Endodermal cell (in vitro differentiated cells): ENCODE measurements at regions not wholly inside any gene's neighbourhood (a gene's known extent, or its start where the extent isn't known, plus 50 kb on each side); places are given as distances from the start of the nearest gene placed in this dataset.
"Not testable (repeated sequence)": the region's sequence is repeated elsewhere in the genome, so short reads cannot be mapped to it uniquely, and the experiment has no call there.

Experiments used
- DNase-seq: peaks from one replicate; pipeline ENCODE4 v3.0.0-alpha.2; 2017
- H3K27ac ChIP-seq: 2 replicates; pipeline ENCODE4 v1.5.1; 2013; ENCODE audit warnings: mild to moderate bottlenecking, low read depth, low read length, moderate library complexity
- H3K27me3 ChIP-seq: 2 replicates; pipeline ENCODE4 v1.6.1; 2013; ENCODE audit warnings: mild to moderate bottlenecking, low read length, moderate library complexity; ENCODE audit not compliant: insufficient read depth, control insufficient read depth, poor library complexity, severe bottlenecking
- H3K36me3 ChIP-seq: 2 replicates; pipeline ENCODE4 v1.7.0; 2013; ENCODE audit warnings: mild to moderate bottlenecking, low read length, moderate library complexity; ENCODE audit not compliant: control insufficient read depth, insufficient read depth
- H3K4me1 ChIP-seq: one replicate; pipeline ENCODE4 v1.7.0; 2013; ENCODE audit warnings: low read length; ENCODE audit not compliant: control insufficient read depth, insufficient read depth
- H3K4me3 ChIP-seq: 2 replicates; pipeline ENCODE4 v1.5.1; 2013; ENCODE audit warnings: mild to moderate bottlenecking, low read length, moderate library complexity
- H3K9ac ChIP-seq: 2 replicates; pipeline ENCODE4 v1.6.1; 2013; ENCODE audit warnings: mild to moderate bottlenecking, low read length, moderate library complexity; ENCODE audit not compliant: poor library complexity, severe bottlenecking; ENCODE audit errors: extremely low read depth
- H3K9me3 ChIP-seq: 2 replicates; pipeline ENCODE4 v1.6.1; 2013; ENCODE audit warnings: mild to moderate bottlenecking, low read length, moderate library complexity; ENCODE audit not compliant: control insufficient read depth
- H3K27ac Mint-ChIP-seq: 2 replicates; pipeline ENCODE4 v1.8.0; 2020; ENCODE audit warnings: mixed read lengths
- H3K27me3 Mint-ChIP-seq: 2 replicates; pipeline ENCODE4 v1.8.0; 2021; ENCODE audit warnings: mild to moderate bottlenecking, mixed read lengths; ENCODE audit not compliant: insufficient read depth
- H3K36me3 Mint-ChIP-seq: 2 replicates; pipeline ENCODE4 v1.8.0; 2020; ENCODE audit warnings: low read depth, mixed read lengths
- H3K4me1 Mint-ChIP-seq: 2 replicates; pipeline ENCODE4 v1.8.0; 2020; ENCODE audit warnings: mixed read lengths
- H3K4me3 Mint-ChIP-seq: 2 replicates; pipeline ENCODE4 v1.8.0; 2020; ENCODE audit warnings: mild to moderate bottlenecking, moderate library complexity, mixed read lengths
- H3K9me3 Mint-ChIP-seq: 2 replicates; pipeline ENCODE4 v1.8.0; 2020; ENCODE audit warnings: mild to moderate bottlenecking, mixed read lengths
- CTCF ChIP-seq: fragments of 200-600 bp; sonication (generic); conservative IDR thresholded peaks from 2 replicates; pipeline ENCODE4 v1.5.0; 2021; ENCODE audit warnings: antibody characterized with exemption, mild to moderate bottlenecking
- WGBS, 2 experiments: methylation state at CpG; one replicate each; pipeline versions ENCODE4 v1.1.5 to v1.1.7; 2013; ENCODE audit warnings: missing lambda C conversion rate in 2 of 2, mixed read lengths in 1 of 2; ENCODE audit not compliant: insufficient coverage in 1 of 2, insufficient read length in 1 of 2; 5-methylcytosine and 5-hydroxymethylcytosine counted together

- no peaks in the 10 kb centered on the region for H3K4me1 ChIP-seq
- H3K27me3 ChIP-seq: no peaks in the 10 kb centered on the region
- H3K27ac Mint-ChIP-seq: no peak overlapping the region
- DNase-seq: no peak
- TF ChIP-seq CTCF: no peak
- peaks cover 2% of the 10 kb centered on the region for H3K27me3 Mint-ChIP-seq
- H3K9ac ChIP-seq: no peak overlapping the region
- H3K27ac ChIP-seq: no peak overlapping the region
- H3K9me3 Mint-ChIP-seq: no peaks in the 10 kb centered on the region
- no peak overlapping the region for H3K4me3 Mint-ChIP-seq
- H3K36me3 ChIP-seq: no peaks in the 10 kb centered on the region
- no peaks in the 10 kb centered on the region for H3K9me3 ChIP-seq
- no peaks in the 10 kb centered on the region for H3K36me3 Mint-ChIP-seq
- H3K4me1 Mint-ChIP-seq: no peaks in the 10 kb centered on the region
- WGBS, 2 experiments: no CpG with 5 or more reads among the region's 1 CpG
- no peak overlapping the region for H3K4me3 ChIP-seq
Observed at GRCh38 chr11:91293119-91293518, 931.5 kb upstream of the FAT3 start.

GRCh38 chr11:91272089-91272488 lies 952.5 kb upstream of the FAT3 start:
- H3K9me3 ChIP-seq: no peaks in the 10 kb centered on the region

GRCh38 chr11:91268512-91269295 lies 955.9 kb upstream of the FAT3 start:
- not testable (repeated sequence) for H3K27me3 Mint-ChIP-seq, H3K36me3 ChIP-seq, H3K27ac Mint-ChIP-seq, H3K27ac ChIP-seq, H3K36me3 Mint-ChIP-seq, H3K4me1 ChIP-seq, H3K27me3 ChIP-seq, H3K9me3 ChIP-seq, H3K9me3 Mint-ChIP-seq, H3K9ac ChIP-seq, H3K4me1 Mint-ChIP-seq, DNase-seq, H3K4me3 Mint-ChIP-seq, H3K4me3 ChIP-seq
- WGBS, 2 experiments: 93 to 100% methylated on average over 2 to 37 of the region's 37 CpGs

More at GRCh38 chr11:91272089-91272488, 952.5 kb upstream of the FAT3 start:
- Mint-ChIP-seq H3K4me1 (no peaks in the 10 kb centered on the region), H3K27ac (no peak overlapping the region), H3K9me3 (no peaks in the 10 kb centered on the region), H3K4me3 (no peak overlapping the region), H3K36me3 (no peaks in the 10 kb centered on the region), H3K27me3 (no peaks in the 10 kb centered on the region)
- Histone ChIP-seq H3K27ac (no peak overlapping the region), H3K27me3 (no peaks in the 10 kb centered on the region), H3K36me3 (no peaks in the 10 kb centered on the region), H3K9ac (no peak overlapping the region), H3K4me1 (no peaks in the 10 kb centered on the region), H3K4me3 (no peak overlapping the region)
- 86 to 88% methylated on average over 1 of the region's 1 CpG for WGBS, 2 experiments
- no peak for TF ChIP-seq CTCF
- DNase-seq: no peak
